Fibroblast of lung (primary cell): ENCODE measurements at regions not wholly inside any gene's neighbourhood (a gene's known extent, or its start where the extent isn't known, plus 50 kb on each side); places are given as distances from the start of the nearest gene placed in this dataset.

Experiments
- DNase-seq, 2 donors: peaks; one replicate each; pipeline versions ENCODE4 v3.0.0 to v3.0.0-alpha.2; 2010; ENCODE audit warnings: low read depth in 2 of 2
- H2AFZ ChIP-seq: 2 replicates; pipeline ENCODE4 v1.5.1; 2012; ENCODE audit warnings: low read length, control low read depth, inconsistent platforms
- H3K27ac ChIP-seq: 2 replicates; pipeline ENCODE4 v1.5.1; 2011; ENCODE audit warnings: low read length, control low read depth; ENCODE audit not compliant: insufficient read depth
- H3K27me3 ChIP-seq: 2 replicates; pipeline ENCODE4 v1.5.1; 2011; ENCODE audit warnings: mild to moderate bottlenecking, low read length; ENCODE audit not compliant: control insufficient read depth, insufficient read depth
- H3K36me3 ChIP-seq: 2 replicates; pipeline ENCODE4 v1.5.1; 2011; ENCODE audit warnings: low read length; ENCODE audit not compliant: control insufficient read depth, insufficient read depth
- H3K4me1 ChIP-seq: 2 replicates; pipeline ENCODE4 v1.5.1; 2011; ENCODE audit warnings: low read length; ENCODE audit not compliant: control insufficient read depth, insufficient read depth; ENCODE audit errors: extremely low read depth
- H3K4me2 ChIP-seq: 2 replicates; pipeline ENCODE4 v1.5.1; 2011; ENCODE audit warnings: low read length, control low read depth; ENCODE audit not compliant: insufficient read depth; ENCODE audit errors: extremely low read depth
- H3K4me3 ChIP-seq, 4 experiments: fragments of 200-600 bp in 1 of 4; sonication (generic) in 1 of 4; replicated peaks in 1 of 4; 2 replicates each; pipeline ENCODE4 v1.5.1; 2011 to 2016; ENCODE audit warnings: low read length in 4 of 4, low read depth in 3 of 4, mild to moderate bottlenecking in 3 of 4, control low read depth in 2 of 4, inconsistent platforms in 1 of 4, mixed read lengths in 1 of 4; ENCODE audit not compliant: insufficient read depth in 1 of 4; ENCODE audit errors: control extremely low read depth in 1 of 4
- H3K79me2 ChIP-seq: 2 replicates; pipeline ENCODE4 v1.5.1; 2012; ENCODE audit warnings: mild to moderate bottlenecking, low read length, inconsistent platforms; ENCODE audit not compliant: control insufficient read depth, insufficient read depth
- H3K9ac ChIP-seq: 2 replicates; pipeline ENCODE4 v1.5.1; 2011; ENCODE audit warnings: mild to moderate bottlenecking, low read length, control low read depth; ENCODE audit not compliant: insufficient read depth
- H3K9me3 ChIP-seq: 2 replicates; pipeline ENCODE4 v1.5.1; 2012; ENCODE audit warnings: low read depth, low read length; ENCODE audit not compliant: control insufficient read depth, insufficient read depth
- H4K20me1 ChIP-seq: 2 replicates; pipeline ENCODE4 v1.5.1; 2011; ENCODE audit warnings: low read length; ENCODE audit not compliant: control insufficient read depth, insufficient read depth; ENCODE audit errors: extremely low read depth
- CTCF ChIP-seq, 2 donors: IDR thresholded peaks in 1 of 2; conservative IDR thresholded peaks in 1 of 2; 1 replicate in 1 of 2; 2 replicates in 1 of 2; pipeline ENCODE4 v1.5.1; 2011 to 2012; ENCODE audit warnings: low read length in 2 of 2, control low read depth in 1 of 2, inconsistent platforms in 1 of 2, low read depth in 1 of 2, mild to moderate bottlenecking in 1 of 2
- EZH2 ChIP-seq: IDR thresholded peaks from 2 replicates; pipeline ENCODE4 v1.5.1; 2012; ENCODE audit warnings: low read length, control low read depth, mild to moderate bottlenecking; ENCODE audit errors: missing control alignments

- H3K9me3 ChIP-seq: no peaks in the 10 kb centered on the region
- DNase-seq: peak in 1 of 2 donors; percentile 1
- H3K4me3 ChIP-seq: no peak overlapping the region
- H3K36me3 ChIP-seq: no peaks in the 10 kb centered on the region
- TF ChIP-seq EZH2 (no peak), CTCF (conservative IDR thresholded peaks at IDR 0.05 in 1 of 2, IDR thresholded peaks at IDR 0.05 in 1 of 2; ENCODE audit: low read depth in 1 of 2, low read length in 2 of 2) (no peak)
- H2AFZ ChIP-seq: no peak overlapping the region
- H3K4me1 ChIP-seq: no peaks in the 10 kb centered on the region
- no peak overlapping the region for H3K9ac ChIP-seq
- H3K79me2 ChIP-seq: no peaks in the 10 kb centered on the region
- H4K20me1 ChIP-seq: no peaks in the 10 kb centered on the region
- no peak overlapping the region for H3K27ac ChIP-seq
- no peaks in the 10 kb centered on the region for H3K27me3 ChIP-seq
- H3K4me2 ChIP-seq: no peak overlapping the region
These were observed 173.0 kb upstream of the GOT2 start for GRCh38 chr16:58906981-58907715.

DNA sequence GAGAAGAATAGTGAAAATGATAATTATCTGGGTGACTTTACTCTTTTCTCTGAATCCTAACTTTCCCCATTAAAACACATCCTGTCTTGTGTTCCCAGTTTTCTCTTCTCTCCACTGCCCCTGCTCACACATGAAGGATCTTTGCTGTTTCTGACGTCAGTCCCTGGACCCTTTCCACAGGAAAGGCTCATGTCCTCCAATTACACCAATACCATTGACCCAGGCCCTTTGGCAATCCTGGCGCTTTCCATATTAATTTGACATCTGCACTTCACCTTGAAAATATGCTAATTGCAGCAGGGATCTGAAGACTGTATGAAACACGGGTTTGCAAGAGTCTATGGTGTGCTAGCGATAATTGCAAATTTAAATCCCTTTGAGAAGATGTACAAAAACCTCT lies 170.2 kb upstream of the GOT2 start:
- Histone ChIP-seq H3K4me1 (no peaks in the 10 kb centered on the region), H3K79me2 (no peaks in the 10 kb centered on the region), H3K27me3 (no peaks in the 10 kb centered on the region), H3K4me3 (no peak overlapping the region), H3K4me2 (no peak overlapping the region), H2AFZ (no peak overlapping the region), H4K20me1 (peaks cover 2% of the 10 kb centered on the region), H3K9me3 (no peaks in the 10 kb centered on the region), H3K27ac (no peak overlapping the region), H3K36me3 (no peaks in the 10 kb centered on the region), H3K9ac (no peak overlapping the region)
- TF ChIP-seq EZH2 (no peak), CTCF (conservative IDR thresholded peaks at IDR 0.05 in 1 of 2, IDR thresholded peaks at IDR 0.05 in 1 of 2; ENCODE audit: low read depth in 1 of 2, low read length in 2 of 2) (no peak)
- no peak for DNase-seq

DNA sequence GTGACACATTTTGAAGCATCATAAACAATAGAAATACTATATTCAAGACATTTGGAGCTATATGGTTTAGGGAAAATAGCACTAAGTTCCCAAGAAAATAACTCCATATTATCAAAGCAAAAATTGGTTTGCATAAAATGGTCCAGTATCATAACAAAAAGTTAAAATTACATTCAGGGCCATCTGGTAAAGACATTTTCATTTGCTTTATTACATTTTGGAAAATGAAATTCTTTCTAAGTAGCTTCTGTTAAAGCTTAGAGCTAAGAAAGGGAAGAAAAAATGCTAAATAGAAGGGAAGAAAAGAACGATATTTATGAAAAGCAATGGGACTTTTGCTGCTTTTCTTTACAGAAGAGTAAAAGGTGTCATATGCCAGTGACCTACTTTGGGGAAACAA lies 155.4 kb upstream of the GOT2 start:
- no peaks in the 10 kb centered on the region for H3K9me3 ChIP-seq
- H3K79me2 ChIP-seq: no peaks in the 10 kb centered on the region
- H3K27me3 ChIP-seq: no peaks in the 10 kb centered on the region
- no peak overlapping the region for H2AFZ ChIP-seq
- DNase-seq: no peak
- H3K4me1 ChIP-seq: no peaks in the 10 kb centered on the region
- H3K4me2 ChIP-seq: no peak overlapping the region
- no peak overlapping the region for H3K4me3 ChIP-seq
- no peak overlapping the region for H3K27ac ChIP-seq
- no peaks in the 10 kb centered on the region for H3K36me3 ChIP-seq
- TF ChIP-seq CTCF (conservative IDR thresholded peaks at IDR 0.05 in 1 of 2, IDR thresholded peaks at IDR 0.05 in 1 of 2; ENCODE audit: low read depth in 1 of 2, low read length in 2 of 2) (no peak), EZH2 (no peak)
- H3K9ac ChIP-seq: no peak overlapping the region
- no peaks in the 10 kb centered on the region for H4K20me1 ChIP-seq
